ENCODE measurements at regions not wholly inside any gene's neighbourhood (a gene's known extent, or its start where the extent isn't known, plus 50 kb on each side); places are given as distances from the start of the nearest gene placed in this dataset.

DNA sequence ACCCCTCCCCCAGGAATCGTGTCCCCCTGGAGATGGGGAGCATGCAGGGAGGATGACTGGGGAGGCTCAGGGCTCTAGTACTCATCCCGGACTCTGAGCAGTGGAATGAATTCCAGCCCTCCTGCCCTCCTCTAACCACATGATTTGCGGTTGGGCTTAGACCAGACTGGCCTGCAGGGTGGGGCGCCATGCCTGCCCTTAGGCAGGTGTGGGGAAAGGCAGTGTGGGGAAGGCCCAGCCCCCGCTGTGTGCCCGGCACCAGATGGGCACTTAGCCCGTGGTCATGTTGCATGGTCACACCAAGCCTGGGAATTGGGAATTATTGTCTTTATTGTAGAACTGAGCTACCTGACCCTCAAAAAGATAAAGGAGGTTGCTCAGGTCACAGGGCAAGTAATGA lies 283.8 kb downstream of the TLE3 start:
- no peak overlapping the region for H3K9ac ChIP-seq (ENCODE audit: low read length in 5 of 5)
- no peaks in the 10 kb centered on the region for H3K9me3 ChIP-seq (ENCODE audit: control insufficient read depth in 5 of 5, low read length in 5 of 5)

GRCh38 chr15:69814932-69815331 lies 282.8 kb downstream of the TLE3 start:
- Histone ChIP-seq H3K27ac (ENCODE audit: low read depth, low read length) (no peak overlapping the region), H3K36me3 (ENCODE audit: control insufficient read depth in 5 of 5, insufficient read depth in 5 of 5, low read length in 5 of 5) (no peaks in the 10 kb centered on the region), H3K27me3 (ENCODE audit: control insufficient read depth in 5 of 5, insufficient read depth in 4 of 5, low read length in 5 of 5) (peaks cover 0 to 6% (median 0%) of the 10 kb centered on the region in 5 donors), H3K4me3 (ENCODE audit: low read depth in 1 of 5, low read length in 5 of 5) (no peak overlapping the region), H3K9ac (ENCODE audit: low read length in 5 of 5) (no peak overlapping the region), H3K9me3 (ENCODE audit: control insufficient read depth in 5 of 5, low read length in 5 of 5) (no peaks in the 10 kb centered on the region), H3K4me1 (ENCODE audit: control insufficient read depth in 5 of 5, insufficient read depth in 5 of 5, low read length in 5 of 5) (peaks cover 0 to 11% (median 9%) of the 10 kb centered on the region in 5 donors)

More for the DNA sequence above, 283.8 kb downstream of the TLE3 start:
- peaks cover 0 to 3% (median 0%) of the 10 kb centered on the region in 5 donors for H3K27me3 ChIP-seq (ENCODE audit: control insufficient read depth in 5 of 5, insufficient read depth in 4 of 5, low read length in 5 of 5)
- peaks cover 0 to 20% (median 17%) of the 10 kb centered on the region in 5 donors for H3K4me1 ChIP-seq (ENCODE audit: control insufficient read depth in 5 of 5, insufficient read depth in 5 of 5, low read length in 5 of 5)
- no peak overlapping the region for H3K27ac ChIP-seq (ENCODE audit: low read depth, low read length)
- no peaks in the 10 kb centered on the region for H3K36me3 ChIP-seq (ENCODE audit: control insufficient read depth in 5 of 5, insufficient read depth in 5 of 5, low read length in 5 of 5)
- no peak overlapping the region for H3K4me3 ChIP-seq (ENCODE audit: low read depth in 1 of 5, low read length in 5 of 5)

GRCh38 chr15:69815793-69816192 lies 281.9 kb downstream of the TLE3 start:
- Histone ChIP-seq H3K9ac (ENCODE audit: low read length in 5 of 5) (no peak overlapping the region), H3K36me3 (ENCODE audit: control insufficient read depth in 5 of 5, insufficient read depth in 5 of 5, low read length in 5 of 5) (no peaks in the 10 kb centered on the region), H3K4me3 (ENCODE audit: low read depth in 1 of 5, low read length in 5 of 5) (no peak overlapping the region), H3K9me3 (ENCODE audit: control insufficient read depth in 5 of 5, low read length in 5 of 5) (no peaks in the 10 kb centered on the region), H3K4me1 (ENCODE audit: control insufficient read depth in 5 of 5, insufficient read depth in 5 of 5, low read length in 5 of 5) (peaks cover 0 to 2% (median 1%) of the 10 kb centered on the region in 5 donors), H3K27ac (ENCODE audit: low read depth, low read length) (no peak overlapping the region), H3K27me3 (ENCODE audit: control insufficient read depth in 5 of 5, insufficient read depth in 4 of 5, low read length in 5 of 5) (peaks cover 0 to 6% (median 0%) of the 10 kb centered on the region in 5 donors)

DNA sequence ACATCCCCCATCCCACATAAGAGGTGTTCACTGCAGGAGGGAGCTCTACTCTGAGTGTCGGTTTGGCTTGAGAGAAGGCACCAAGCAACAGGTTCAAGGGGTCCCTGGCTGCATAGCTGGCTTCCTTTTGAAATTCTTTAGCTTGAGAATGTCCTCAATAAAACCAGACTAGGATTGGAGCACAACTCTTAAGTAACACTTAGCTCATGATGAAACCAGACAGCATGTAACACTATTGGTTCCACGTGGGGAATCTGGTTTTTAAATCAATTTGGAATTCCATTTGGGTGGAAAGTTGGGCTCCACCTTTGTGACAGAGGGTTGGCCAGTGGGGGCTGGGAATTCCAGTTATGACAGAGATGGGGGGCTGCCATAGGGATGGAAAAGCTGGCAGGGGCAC lies 281.2 kb downstream of the TLE3 start:
- Histone ChIP-seq H3K9ac (ENCODE audit: low read length in 5 of 5) (no peak overlapping the region), H3K4me3 (ENCODE audit: low read depth in 1 of 5, low read length in 5 of 5) (no peak overlapping the region), H3K27me3 (ENCODE audit: control insufficient read depth in 5 of 5, insufficient read depth in 4 of 5, low read length in 5 of 5) (peaks cover 0 to 10% (median 0%) of the 10 kb centered on the region in 5 donors), H3K4me1 (ENCODE audit: control insufficient read depth in 5 of 5, insufficient read depth in 5 of 5, low read length in 5 of 5) (no peaks in the 10 kb centered on the region), H3K36me3 (ENCODE audit: control insufficient read depth in 5 of 5, insufficient read depth in 5 of 5, low read length in 5 of 5) (no peaks in the 10 kb centered on the region), H3K27ac (ENCODE audit: low read depth, low read length) (no peak overlapping the region), H3K9me3 (ENCODE audit: control insufficient read depth in 5 of 5, low read length in 5 of 5) (no peaks in the 10 kb centered on the region)

DNA sequence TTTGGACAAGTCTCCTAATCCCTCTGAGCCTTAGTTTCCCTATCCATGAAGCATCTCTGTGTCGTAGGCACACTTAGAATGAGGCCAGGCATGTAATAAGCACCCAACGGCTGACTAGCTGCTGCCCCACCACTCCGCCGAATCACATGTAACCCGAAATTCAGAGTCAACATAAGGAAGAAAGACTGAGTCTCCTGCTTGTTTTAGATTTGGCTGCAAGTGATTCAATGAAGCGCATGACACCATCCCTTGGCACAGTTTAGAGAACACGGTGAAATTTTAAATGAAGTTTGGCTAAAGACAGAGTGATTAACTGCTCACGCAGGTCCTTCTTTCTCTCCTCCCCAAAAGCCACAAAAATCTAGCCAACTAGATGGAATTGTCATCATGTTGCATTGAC lies 279.2 kb downstream of the TLE3 start:
- Histone ChIP-seq H3K4me3 (ENCODE audit: low read depth in 1 of 5, low read length in 5 of 5) (no peak overlapping the region), H3K4me1 (ENCODE audit: control insufficient read depth in 5 of 5, insufficient read depth in 5 of 5, low read length in 5 of 5) (no peaks in the 10 kb centered on the region), H3K27ac (ENCODE audit: low read depth, low read length) (no peak overlapping the region), H3K27me3 (ENCODE audit: control insufficient read depth in 5 of 5, insufficient read depth in 4 of 5, low read length in 5 of 5) (peaks cover 0 to 10% (median 0%) of the 10 kb centered on the region in 5 donors), H3K36me3 (ENCODE audit: control insufficient read depth in 5 of 5, insufficient read depth in 5 of 5, low read length in 5 of 5) (no peaks in the 10 kb centered on the region), H3K9me3 (ENCODE audit: control insufficient read depth in 5 of 5, low read length in 5 of 5) (no peaks in the 10 kb centered on the region), H3K9ac (ENCODE audit: low read length in 5 of 5) (no peak overlapping the region)

GRCh38 chr15:69819371-69819770 lies 278.3 kb downstream of the TLE3 start:
- Histone ChIP-seq H3K27me3 (ENCODE audit: control insufficient read depth in 5 of 5, insufficient read depth in 4 of 5, low read length in 5 of 5) (peaks cover 0 to 8% (median 0%) of the 10 kb centered on the region in 5 donors), H3K4me1 (ENCODE audit: control insufficient read depth in 5 of 5, insufficient read depth in 5 of 5, low read length in 5 of 5) (no peaks in the 10 kb centered on the region), H3K4me3 (ENCODE audit: low read depth in 1 of 5, low read length in 5 of 5) (no peak overlapping the region), H3K36me3 (ENCODE audit: control insufficient read depth in 5 of 5, insufficient read depth in 5 of 5, low read length in 5 of 5) (no peaks in the 10 kb centered on the region), H3K9me3 (ENCODE audit: control insufficient read depth in 5 of 5, low read length in 5 of 5) (no peaks in the 10 kb centered on the region), H3K27ac (ENCODE audit: low read depth, low read length) (no peak overlapping the region), H3K9ac (ENCODE audit: low read length in 5 of 5) (no peak overlapping the region)

DNA sequence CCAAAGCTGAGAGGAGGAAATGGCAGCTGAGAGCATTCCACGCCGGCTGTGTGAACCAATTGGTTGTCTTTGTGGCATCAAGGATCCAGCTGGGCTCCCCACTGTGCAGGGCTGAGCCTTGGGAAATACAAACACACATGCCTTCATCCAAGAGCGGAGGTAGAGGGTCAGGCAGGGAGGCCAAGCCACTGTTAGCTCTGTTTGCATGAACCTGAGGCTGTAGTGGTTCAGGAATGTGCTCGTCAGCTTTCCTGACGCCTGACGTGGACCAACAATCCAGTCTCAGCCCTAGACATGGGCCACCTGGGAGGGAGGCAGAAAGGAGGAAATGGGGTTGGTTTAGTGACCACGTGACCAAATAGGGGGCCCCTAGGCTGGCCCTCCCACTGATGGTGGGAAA lies 276.9 kb downstream of the TLE3 start:
- H3K4me1 ChIP-seq (ENCODE audit: control insufficient read depth in 5 of 5, insufficient read depth in 5 of 5, low read length in 5 of 5) = no peaks in the 10 kb centered on the region
- no peak overlapping the region for H3K4me3 ChIP-seq (ENCODE audit: low read depth in 1 of 5, low read length in 5 of 5)
- no peaks in the 10 kb centered on the region for H3K36me3 ChIP-seq (ENCODE audit: control insufficient read depth in 5 of 5, insufficient read depth in 5 of 5, low read length in 5 of 5)
- no peak overlapping the region for H3K27ac ChIP-seq (ENCODE audit: low read depth, low read length)
- H3K9me3 ChIP-seq (ENCODE audit: control insufficient read depth in 5 of 5, low read length in 5 of 5) = no peaks in the 10 kb centered on the region
- no peak overlapping the region for H3K9ac ChIP-seq (ENCODE audit: low read length in 5 of 5)
- peaks cover 0 to 8% (median 0%) of the 10 kb centered on the region in 5 donors for H3K27me3 ChIP-seq (ENCODE audit: control insufficient read depth in 5 of 5, insufficient read depth in 4 of 5, low read length in 5 of 5)

DNA sequence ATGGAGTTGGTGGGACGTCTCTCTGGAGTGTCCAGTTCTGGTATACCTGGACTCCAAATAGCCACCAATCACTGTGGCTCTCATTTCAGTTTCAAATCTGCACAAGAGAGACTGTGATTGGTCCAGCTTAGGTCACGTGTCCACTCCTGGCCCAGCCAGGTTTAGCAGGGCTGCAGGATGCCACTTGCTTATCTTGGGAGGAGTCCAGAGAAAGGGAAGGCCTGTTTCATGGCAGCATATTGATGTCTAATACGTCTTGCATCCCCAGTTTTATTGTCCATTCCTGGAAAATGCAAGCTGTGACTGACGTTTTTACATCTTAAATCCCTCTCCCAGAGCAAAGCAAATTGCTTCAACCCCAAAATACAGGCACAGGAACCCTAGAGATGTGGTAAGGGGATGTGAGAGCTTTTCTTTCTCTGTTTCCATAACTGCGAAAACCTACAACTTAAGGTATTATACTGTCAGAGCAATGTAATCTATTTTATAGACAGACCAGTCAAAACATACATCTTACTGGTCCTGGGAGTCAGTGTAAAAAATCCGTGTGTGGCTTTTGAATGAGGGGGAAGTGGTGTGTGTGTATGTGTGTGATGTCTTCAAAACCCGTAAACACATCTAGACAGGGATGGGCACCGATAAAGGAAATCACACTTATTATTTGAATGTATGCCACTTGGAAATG lies 274.4 kb downstream of the TLE3 start:
- Histone ChIP-seq H3K4me3 (ENCODE audit: low read depth in 1 of 5, low read length in 5 of 5) (no peak overlapping the region), H3K9ac (ENCODE audit: low read length in 5 of 5) (no peak overlapping the region), H3K9me3 (ENCODE audit: control insufficient read depth in 5 of 5, low read length in 5 of 5) (no peaks in the 10 kb centered on the region), H3K36me3 (ENCODE audit: control insufficient read depth in 5 of 5, insufficient read depth in 5 of 5, low read length in 5 of 5) (no peaks in the 10 kb centered on the region), H3K4me1 (ENCODE audit: control insufficient read depth in 5 of 5, insufficient read depth in 5 of 5, low read length in 5 of 5) (no peaks in the 10 kb centered on the region), H3K27me3 (ENCODE audit: control insufficient read depth in 5 of 5, insufficient read depth in 4 of 5, low read length in 5 of 5) (peaks cover 0 to 15% (median 0%) of the 10 kb centered on the region in 5 donors), H3K27ac (ENCODE audit: low read depth, low read length) (no peak overlapping the region)

DNA sequence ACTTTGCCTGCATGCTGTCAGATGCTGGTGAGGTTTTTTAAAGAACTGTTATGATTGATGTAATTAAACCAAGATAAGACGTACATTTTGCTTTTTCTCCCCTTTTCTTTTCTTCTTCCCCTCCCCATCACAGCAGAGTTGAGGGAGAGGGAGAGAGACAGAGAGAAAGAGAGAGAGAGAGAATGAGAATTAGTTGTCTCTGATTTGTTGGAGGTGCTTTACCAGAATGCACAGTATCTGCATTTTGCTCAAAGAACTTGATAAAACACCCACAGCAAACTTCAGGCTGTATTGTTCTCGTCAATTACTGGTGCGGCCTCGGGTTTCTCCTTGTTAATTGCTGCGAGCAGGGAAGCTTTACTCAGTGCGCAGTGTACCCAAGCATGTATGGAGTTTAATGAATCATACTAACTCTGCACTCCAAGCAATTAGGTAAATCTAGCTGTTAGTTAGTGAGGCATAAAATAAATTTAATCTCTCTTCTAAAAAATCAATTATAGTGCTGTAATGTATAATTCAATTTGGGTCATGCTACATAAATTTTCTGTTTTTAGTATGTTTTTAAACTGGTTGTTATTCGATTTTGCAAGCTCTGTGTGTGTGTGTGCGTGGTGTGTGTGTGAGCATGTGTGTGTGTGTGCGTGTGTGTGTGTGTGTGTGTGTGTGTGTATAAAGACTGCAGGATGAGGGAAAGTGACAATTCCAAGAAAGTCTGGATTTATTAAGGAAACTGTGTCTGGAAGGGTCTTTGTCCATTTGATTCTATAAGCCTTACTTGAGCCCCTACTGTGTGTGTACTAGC lies 273.4 kb downstream of the TLE3 start:
- no peak overlapping the region for H3K9ac ChIP-seq (ENCODE audit: low read length in 5 of 5)
- H3K27ac ChIP-seq (ENCODE audit: low read depth, low read length) = no peak overlapping the region
- no peaks in the 10 kb centered on the region for H3K9me3 ChIP-seq (ENCODE audit: control insufficient read depth in 5 of 5, low read length in 5 of 5)
- H3K4me3 ChIP-seq (ENCODE audit: low read depth in 1 of 5, low read length in 5 of 5) = no peak overlapping the region
- peaks cover 0 to 15% (median 0%) of the 10 kb centered on the region in 5 donors for H3K27me3 ChIP-seq (ENCODE audit: control insufficient read depth in 5 of 5, insufficient read depth in 4 of 5, low read length in 5 of 5)
- H3K4me1 ChIP-seq (ENCODE audit: control insufficient read depth in 5 of 5, insufficient read depth in 5 of 5, low read length in 5 of 5) = no peaks in the 10 kb centered on the region
- H3K36me3 ChIP-seq (ENCODE audit: control insufficient read depth in 5 of 5, insufficient read depth in 5 of 5, low read length in 5 of 5) = no peaks in the 10 kb centered on the region

- no peaks in the 10 kb centered on the region for H3K4me1 ChIP-seq (ENCODE audit: control insufficient read depth in 5 of 5, insufficient read depth in 5 of 5, low read length in 5 of 5)
- no peak overlapping the region for H3K27ac ChIP-seq (ENCODE audit: low read depth, low read length)
- H3K9me3 ChIP-seq (ENCODE audit: control insufficient read depth in 5 of 5, low read length in 5 of 5) = no peaks in the 10 kb centered on the region
- H3K9ac ChIP-seq (ENCODE audit: low read length in 5 of 5) = no peak overlapping the region
- H3K4me3 ChIP-seq (ENCODE audit: low read depth in 1 of 5, low read length in 5 of 5) = no peak overlapping the region
- H3K36me3 ChIP-seq (ENCODE audit: control insufficient read depth in 5 of 5, insufficient read depth in 5 of 5, low read length in 5 of 5) = no peaks in the 10 kb centered on the region
- peaks cover 0 to 12% (median 0%) of the 10 kb centered on the region in 5 donors for H3K27me3 ChIP-seq (ENCODE audit: control insufficient read depth in 5 of 5, insufficient read depth in 4 of 5, low read length in 5 of 5)
Observed at GRCh38 chr15:69824877-69825406, 272.8 kb downstream of the TLE3 start.
